Nephron progenitor cell (in vitro differentiated cells): ENCODE measurements at regions not wholly inside any gene's neighbourhood (a gene's known extent, or its start where the extent isn't known, plus 50 kb on each side); places are given as distances from the start of the nearest gene placed in this dataset.

Source experiments
- DNase-seq: peaks from one replicate; pipeline ENCODE4 v3.0.0; 2021
- H3K27ac Mint-ChIP-seq: 2 replicates; pipeline ENCODE4 v1.8.0; 2021; ENCODE audit warnings: mild to moderate bottlenecking, moderate library complexity, mixed read lengths
- H3K27me3 Mint-ChIP-seq: 2 replicates; pipeline ENCODE4 v1.8.0; 2021; ENCODE audit warnings: mild to moderate bottlenecking, low read depth, mixed read lengths; ENCODE audit not compliant: poor library complexity
- H3K36me3 Mint-ChIP-seq: 2 replicates; pipeline ENCODE4 v1.8.0; 2021; ENCODE audit warnings: low read depth, mixed read lengths
- H3K4me1 Mint-ChIP-seq: 2 replicates; pipeline ENCODE4 v1.8.0; 2021; ENCODE audit warnings: mixed read lengths
- H3K4me3 Mint-ChIP-seq: 2 replicates; pipeline ENCODE4 v1.8.0; 2021; ENCODE audit warnings: mild to moderate bottlenecking, moderate library complexity, mixed read lengths
- H3K9me3 Mint-ChIP-seq: 2 replicates; pipeline ENCODE4 v1.8.0; 2021; ENCODE audit warnings: mild to moderate bottlenecking, moderate library complexity, mixed read lengths
- TF ChIP-seq, protein P1 (sequence below): fragments of 200-600 bp; sonication (generic); IDR thresholded peaks from 2 replicates; pipeline ENCODE4 v1.5.0; 2021; ENCODE audit warnings: antibody characterized with exemption

DNA sequence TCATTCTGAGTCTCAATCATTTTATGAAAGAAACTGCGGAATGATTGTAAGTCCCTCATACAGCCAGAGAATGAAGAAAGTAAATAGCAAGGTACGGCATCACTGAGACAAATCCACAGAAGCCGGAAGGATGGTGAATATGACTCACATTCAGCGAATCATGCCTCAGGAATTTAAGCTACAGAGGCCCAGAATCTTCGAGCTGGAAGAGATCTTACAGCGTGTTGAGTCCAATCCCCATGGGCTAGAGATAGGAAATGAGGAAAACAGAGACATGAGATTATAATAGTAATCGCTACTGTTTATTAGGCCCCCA lies 173.2 kb downstream of the KIF18A start:
- TF ChIP-seq, protein P1, sequence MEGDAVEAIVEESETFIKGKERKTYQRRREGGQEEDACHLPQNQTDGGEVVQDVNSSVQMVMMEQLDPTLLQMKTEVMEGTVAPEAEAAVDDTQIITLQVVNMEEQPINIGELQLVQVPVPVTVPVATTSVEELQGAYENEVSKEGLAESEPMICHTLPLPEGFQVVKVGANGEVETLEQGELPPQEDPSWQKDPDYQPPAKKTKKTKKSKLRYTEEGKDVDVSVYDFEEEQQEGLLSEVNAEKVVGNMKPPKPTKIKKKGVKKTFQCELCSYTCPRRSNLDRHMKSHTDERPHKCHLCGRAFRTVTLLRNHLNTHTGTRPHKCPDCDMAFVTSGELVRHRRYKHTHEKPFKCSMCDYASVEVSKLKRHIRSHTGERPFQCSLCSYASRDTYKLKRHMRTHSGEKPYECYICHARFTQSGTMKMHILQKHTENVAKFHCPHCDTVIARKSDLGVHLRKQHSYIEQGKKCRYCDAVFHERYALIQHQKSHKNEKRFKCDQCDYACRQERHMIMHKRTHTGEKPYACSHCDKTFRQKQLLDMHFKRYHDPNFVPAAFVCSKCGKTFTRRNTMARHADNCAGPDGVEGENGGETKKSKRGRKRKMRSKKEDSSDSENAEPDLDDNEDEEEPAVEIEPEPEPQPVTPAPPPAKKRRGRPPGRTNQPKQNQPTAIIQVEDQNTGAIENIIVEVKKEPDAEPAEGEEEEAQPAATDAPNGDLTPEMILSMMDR, result no peak
- DNase-seq, result no peak
- peak overlapping the region; percentile 77 for H3K27ac Mint-ChIP-seq

DNA sequence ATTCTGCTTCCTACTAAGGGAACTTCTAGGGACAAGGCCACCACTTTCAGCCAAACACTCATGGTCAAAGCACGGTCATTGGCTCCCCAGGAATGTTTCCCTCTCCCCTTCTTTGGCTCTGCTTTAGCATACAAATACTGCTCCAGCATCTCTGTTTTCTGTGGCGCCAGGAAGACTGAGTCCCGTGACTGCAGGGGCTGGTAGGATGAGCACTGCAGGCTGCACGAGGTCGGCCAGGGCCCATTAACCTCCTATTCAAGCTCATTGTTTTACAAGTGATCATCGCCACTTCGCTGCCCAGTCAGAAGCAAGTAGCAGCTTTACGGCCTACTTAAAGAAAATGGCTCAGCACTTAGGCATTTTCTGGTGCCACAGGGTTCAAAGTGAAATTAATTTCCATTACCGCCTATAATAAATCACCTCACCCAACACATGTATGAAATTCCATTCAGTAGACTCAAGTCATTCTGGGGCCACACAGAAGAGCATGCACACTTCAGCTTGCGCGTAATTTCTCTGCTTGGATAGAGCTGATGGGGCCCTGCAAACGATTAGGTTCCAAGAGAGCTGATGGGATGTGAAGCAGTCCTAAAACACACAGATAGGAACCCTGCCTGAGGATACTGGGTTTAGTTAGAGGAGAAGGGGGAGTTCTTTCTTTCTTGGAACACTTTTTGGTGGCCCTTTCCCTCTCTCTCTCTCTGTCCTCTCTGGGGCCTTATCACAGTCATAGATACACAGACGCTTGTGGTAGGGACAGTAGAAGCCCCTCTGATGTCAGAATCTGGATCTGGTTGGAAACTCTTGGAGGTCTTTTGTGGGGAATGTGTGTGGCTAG lies 173.7 kb downstream of the KIF18A start:
- Mint-ChIP-seq H3K36me3 (peaks cover 7% of the 10 kb centered on the region), H3K9me3 (peaks cover 24% of the 10 kb centered on the region), H3K4me3 (no peak overlapping the region), H3K4me1 (peaks cover 19% of the 10 kb centered on the region), H3K27ac (peak overlapping the region; percentile 77), H3K27me3 (peaks cover 4% of the 10 kb centered on the region)
- TF ChIP-seq, protein P1, result no peak
- DNase-seq, result peak; percentile 4

More for the DNA sequence above, 173.2 kb downstream of the KIF18A start:
- H3K4me3 Mint-ChIP-seq, result no peak overlapping the region
- peaks cover 19% of the 10 kb centered on the region for H3K4me1 Mint-ChIP-seq
- H3K36me3 Mint-ChIP-seq, result peaks cover 7% of the 10 kb centered on the region
- peaks cover 29% of the 10 kb centered on the region for H3K9me3 Mint-ChIP-seq
- H3K27me3 Mint-ChIP-seq, result peaks cover 4% of the 10 kb centered on the region

DNA sequence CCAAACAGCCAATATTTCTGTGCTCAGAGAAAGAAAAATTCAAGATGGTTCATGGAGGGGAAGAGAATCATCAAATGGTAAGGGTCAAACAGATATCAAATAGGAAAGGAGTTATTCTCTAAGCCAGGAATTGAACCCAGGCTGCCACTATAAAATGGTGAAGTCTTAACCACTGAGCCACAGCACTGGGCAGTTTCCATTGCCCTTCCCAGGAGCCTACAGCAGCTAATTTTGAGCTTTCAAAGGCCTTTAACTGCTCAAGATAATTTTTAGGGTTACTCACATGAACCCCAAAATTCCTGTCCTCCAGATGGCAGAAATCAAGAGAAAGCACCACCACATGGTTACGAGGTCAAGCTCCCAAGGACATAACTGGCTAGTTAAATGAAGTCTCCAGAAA lies 176.2 kb downstream of the KIF18A start:
- peaks cover under 1% of the 10 kb centered on the region for H3K9me3 Mint-ChIP-seq
- no peaks in the 10 kb centered on the region for H3K27me3 Mint-ChIP-seq
- no peaks in the 10 kb centered on the region for H3K36me3 Mint-ChIP-seq
- H3K4me1 Mint-ChIP-seq, result peaks cover 27% of the 10 kb centered on the region
- H3K4me3 Mint-ChIP-seq, result no peak overlapping the region
- DNase-seq, result no peak
- H3K27ac Mint-ChIP-seq, result no peak overlapping the region
- TF ChIP-seq, protein P1, result no peak

DNA sequence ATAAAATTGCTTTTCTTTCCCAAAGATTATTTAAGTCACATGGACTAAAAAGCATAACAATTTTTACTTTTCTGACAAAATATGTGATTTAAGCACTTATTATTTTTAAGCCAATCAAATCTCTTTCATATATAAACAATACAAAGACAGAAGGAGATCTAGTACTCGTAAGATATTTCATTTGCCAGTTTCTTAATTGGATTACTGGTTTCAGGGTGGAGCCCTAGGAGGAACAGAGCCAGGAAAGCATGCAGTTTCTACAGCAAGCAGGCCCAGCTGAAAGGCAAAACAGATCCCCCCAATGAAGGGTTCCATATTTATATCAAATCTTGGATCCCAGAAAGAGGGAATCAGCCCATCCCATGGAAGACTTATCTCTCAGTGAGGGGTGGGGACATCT lies 177.0 kb downstream of the KIF18A start:
- H3K36me3 Mint-ChIP-seq, result no peaks in the 10 kb centered on the region
- H3K4me3 Mint-ChIP-seq, result no peak overlapping the region
- DNase-seq, result no peak
- peaks cover 27% of the 10 kb centered on the region for H3K4me1 Mint-ChIP-seq
- no peak overlapping the region for H3K27ac Mint-ChIP-seq
- H3K27me3 Mint-ChIP-seq, result no peaks in the 10 kb centered on the region
- TF ChIP-seq, protein P1, result no peak
- no peaks in the 10 kb centered on the region for H3K9me3 Mint-ChIP-seq

DNA sequence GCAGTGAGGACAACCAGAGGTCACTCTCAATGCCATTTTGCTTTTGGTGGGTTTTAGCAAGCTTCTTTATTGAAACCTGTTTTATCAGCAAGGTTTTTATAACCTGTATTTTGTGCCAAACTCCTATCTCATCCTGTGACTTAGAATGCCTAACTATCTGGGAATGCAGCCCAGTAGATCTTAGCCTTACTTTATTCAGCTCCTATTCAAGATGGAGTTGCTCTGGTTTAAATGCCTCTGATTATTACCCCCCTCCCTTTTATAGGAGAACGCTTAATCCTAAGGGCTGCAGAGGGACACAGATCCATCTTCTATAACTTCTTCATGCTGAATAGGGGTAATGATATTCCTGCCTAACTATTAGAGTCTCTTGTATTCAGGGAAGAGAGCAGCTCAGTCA lies 179.1 kb downstream of the KIF18A start:
- peaks cover 3% of the 10 kb centered on the region for H3K27me3 Mint-ChIP-seq
- DNase-seq, result no peak
- H3K4me3 Mint-ChIP-seq, result no peak overlapping the region
- TF ChIP-seq, protein P1, result no peak
- no peak overlapping the region for H3K27ac Mint-ChIP-seq
- H3K4me1 Mint-ChIP-seq, result peaks cover 18% of the 10 kb centered on the region
- H3K9me3 Mint-ChIP-seq, result peaks cover 5% of the 10 kb centered on the region
- no peaks in the 10 kb centered on the region for H3K36me3 Mint-ChIP-seq

DNA sequence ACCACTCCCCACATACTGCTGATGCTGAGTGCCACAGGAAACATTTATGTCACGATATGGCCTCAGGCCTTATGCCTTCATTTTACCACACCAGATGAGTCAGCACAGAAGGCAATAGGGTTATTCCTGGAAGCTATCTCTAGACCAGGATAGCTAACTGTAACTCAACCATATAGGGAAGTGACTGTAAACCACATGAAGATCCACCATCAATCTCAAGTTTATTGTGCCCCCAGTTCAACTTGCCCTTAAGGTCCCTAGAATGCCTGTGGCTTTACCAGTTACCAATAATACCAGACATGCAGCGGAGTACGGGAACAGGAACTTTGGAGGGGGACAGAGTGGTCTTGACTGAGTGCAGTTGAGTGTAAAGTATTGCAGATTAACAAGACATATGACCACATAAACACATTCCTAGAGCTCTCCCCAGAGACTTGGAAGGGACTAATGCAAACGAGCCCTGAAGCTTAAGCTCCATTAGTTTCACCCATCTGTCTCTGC lies 180.9 kb downstream of the KIF18A start:
- no peak for DNase-seq
- peaks cover 8% of the 10 kb centered on the region for H3K4me1 Mint-ChIP-seq
- H3K36me3 Mint-ChIP-seq, result no peaks in the 10 kb centered on the region
- TF ChIP-seq, protein P1, result no peak
- no peak overlapping the region for H3K4me3 Mint-ChIP-seq
- H3K27ac Mint-ChIP-seq, result no peak overlapping the region
- peaks cover 11% of the 10 kb centered on the region for H3K9me3 Mint-ChIP-seq
- H3K27me3 Mint-ChIP-seq, result peaks cover 3% of the 10 kb centered on the region
